ENCODE measurements at regions not wholly inside any gene's neighbourhood (a gene's known extent, or its start where the extent isn't known, plus 50 kb on each side); places are given as distances from the start of the nearest gene placed in this dataset.

- DNase-seq = no peak
Measured at GRCh38 chr16:85561248-85562092, 51.7 kb upstream of the GSE1 start.

- DNase-seq = no peak
Measured at GRCh38 chr16:85562093-85562786, 50.9 kb upstream of the GSE1 start.

- no peak for DNase-seq
Measured at GRCh38 chr16:85563034-85563433, 50.1 kb upstream of the GSE1 start.
